ENCODE measurements at regions not wholly inside any gene's neighbourhood (a gene's known extent, or its start where the extent isn't known, plus 50 kb on each side); places are given as distances from the start of the nearest gene placed in this dataset.

DNA sequence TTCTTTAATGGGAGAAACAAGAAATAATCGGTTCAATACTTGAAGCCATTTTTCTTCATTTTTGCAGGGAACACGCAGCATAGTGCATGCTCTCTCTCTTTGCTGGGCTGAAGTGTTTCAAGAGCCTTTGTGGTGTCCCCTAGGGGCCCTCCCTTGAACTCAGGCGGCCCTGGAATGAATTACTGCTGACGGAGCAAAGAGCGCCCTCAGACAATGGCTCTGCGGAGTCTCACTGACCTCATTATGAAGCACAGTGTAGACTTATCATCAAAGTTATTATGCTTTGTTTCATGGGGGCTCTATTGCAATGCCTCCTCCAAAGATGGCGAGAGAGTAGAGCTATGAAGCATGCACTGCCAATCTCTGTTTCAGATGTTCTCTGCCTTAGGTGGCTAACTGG lies 64.8 kb upstream of the ADCY2 start:
- 59% methylated on average over 7 of the region's 7 CpGs; no CpG with 5 or more reads in 1 of the 2 experiments for WGBS, 2 experiments (ENCODE audit: extremely low coverage in 1 of 2, insufficient coverage in 1 of 2, insufficient read length in 1 of 2, insufficient replicate concordance in 2 of 2, low coverage in 1 of 2, low lambda C conversion rate in 2 of 2, missing lambda C conversion rate in 1 of 2)

More for the DNA sequence above, 64.8 kb upstream of the ADCY2 start:
- H3K79me1 ChIP-seq (ENCODE audit: low read depth, low read length) = no peaks in the 10 kb centered on the region
- H3K9me3 ChIP-seq (ENCODE audit: insufficient read depth in 2 of 2, low read depth in 1 of 2, low read length in 1 of 2) = peaks cover 6 to 8% of the 10 kb centered on the region in 2 experiments; a peak in 3 of 4 replicates
- ChIA-PET CTCF (ENCODE audit: partially characterized antibody) (interaction anchor here (1.4 kb wide), 1 partner anchor 15 kb away, joined by 4 read pairs; no protein-coding TSS in a partner anchor), POLR2A (ENCODE audit: partially characterized antibody) (interaction anchor here (1.0 to 1.3 kb wide), 2 partner anchors 16 to 18 kb away, joined by 3 to 4 read pairs; no protein-coding TSS in a partner anchor)
- no peak overlapping the region for H3K9ac ChIP-seq (replicated peaks in 1 of 4; ENCODE audit: extremely low read depth in 1 of 4, low read depth in 3 of 4, low read length in 3 of 4)
- H3K56ac ChIP-seq (replicated peaks; ENCODE audit: insufficient read length, low read depth, low read length) = no peak overlapping the region
- peak in 1 of 2 experiments; percentile 15; a peak in 1 of 4 replicates for TF ChIP-seq RAD21 (IDR thresholded peaks at IDR 0.05 in 1 of 2, conservative IDR thresholded peaks at IDR 0.05 in 1 of 2; ENCODE audit: low read depth in 2 of 2, low read length in 2 of 2)
- TF ChIP-seq MAFK (IDR thresholded peaks at IDR 0.05; ENCODE audit: low read depth, low read length) = peak; percentile 79
- TF ChIP-seq, protein P1, sequence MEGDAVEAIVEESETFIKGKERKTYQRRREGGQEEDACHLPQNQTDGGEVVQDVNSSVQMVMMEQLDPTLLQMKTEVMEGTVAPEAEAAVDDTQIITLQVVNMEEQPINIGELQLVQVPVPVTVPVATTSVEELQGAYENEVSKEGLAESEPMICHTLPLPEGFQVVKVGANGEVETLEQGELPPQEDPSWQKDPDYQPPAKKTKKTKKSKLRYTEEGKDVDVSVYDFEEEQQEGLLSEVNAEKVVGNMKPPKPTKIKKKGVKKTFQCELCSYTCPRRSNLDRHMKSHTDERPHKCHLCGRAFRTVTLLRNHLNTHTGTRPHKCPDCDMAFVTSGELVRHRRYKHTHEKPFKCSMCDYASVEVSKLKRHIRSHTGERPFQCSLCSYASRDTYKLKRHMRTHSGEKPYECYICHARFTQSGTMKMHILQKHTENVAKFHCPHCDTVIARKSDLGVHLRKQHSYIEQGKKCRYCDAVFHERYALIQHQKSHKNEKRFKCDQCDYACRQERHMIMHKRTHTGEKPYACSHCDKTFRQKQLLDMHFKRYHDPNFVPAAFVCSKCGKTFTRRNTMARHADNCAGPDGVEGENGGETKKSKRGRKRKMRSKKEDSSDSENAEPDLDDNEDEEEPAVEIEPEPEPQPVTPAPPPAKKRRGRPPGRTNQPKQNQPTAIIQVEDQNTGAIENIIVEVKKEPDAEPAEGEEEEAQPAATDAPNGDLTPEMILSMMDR (IDR thresholded peaks at IDR 0.05; ENCODE audit: control extremely low read depth in 1 of 3, insufficient read depth in 1 of 3, low read depth in 1 of 3, low read length in 3 of 3) = peak in 2 of 3 experiments; percentile 15 to 20; a peak in 1 of 4 replicates
- TF ChIP-seq KDM4A (IDR thresholded peaks at IDR 0.05; ENCODE audit: low read depth, low read length, severe bottlenecking) = no peak
- H4K91ac ChIP-seq (replicated peaks; ENCODE audit: insufficient read length, low read length) = no peak overlapping the region
- no peak overlapping the region for H4K8ac ChIP-seq (ENCODE audit: extremely low read depth, insufficient read depth, low read length)
- FAIRE-seq (no peak), DNase-seq (ENCODE audit: low read depth in 1 of 2, low spot score in 2 of 2) (no peak)
- no peak overlapping the region for H2AK5ac ChIP-seq (ENCODE audit: low read depth, low read length)
- H3K4me1 ChIP-seq (replicated peaks in 1 of 4; ENCODE audit: control insufficient read depth in 3 of 4, insufficient read depth in 4 of 4, low read length in 3 of 4) = peaks cover 0 to 9% (median 4%) of the 10 kb centered on the region in 4 experiments; a peak in 4 of 7 replicates
- H4K5ac ChIP-seq (ENCODE audit: insufficient read length, low read depth, low read length) = no peak overlapping the region
- H2BK20ac ChIP-seq (ENCODE audit: low read length) = 0 out of 2 replicates have a peak overlapping the region, but pooled peaks have one; percentile 23
- H3K36me3 ChIP-seq (ENCODE audit: control insufficient read depth in 2 of 4, insufficient read depth in 4 of 4, low read length in 3 of 4) = peaks cover 0 to 6% (median 0%) of the 10 kb centered on the region in 4 experiments; a peak in 1 of 8 replicates
- no peak overlapping the region for H3K14ac ChIP-seq (ENCODE audit: insufficient read length)
- H3K4me2 ChIP-seq (ENCODE audit: insufficient read depth in 1 of 2, low read depth in 2 of 2, low read length in 2 of 2) = no peak overlapping the region
- H3K23ac ChIP-seq (ENCODE audit: insufficient read length) = no peak overlapping the region
- H3K18ac ChIP-seq (ENCODE audit: extremely low read depth, low read length) = peak overlapping the region; percentile 44
- H3K23me2 ChIP-seq (ENCODE audit: low read depth, low read length) = no peaks in the 10 kb centered on the region; the same call in 1 of the 2 replicates
- peak overlapping the region; percentile 42; the same call in 1 of the 2 replicates for H2AFZ ChIP-seq (ENCODE audit: low read length)
- H3K79me2 ChIP-seq (ENCODE audit: control insufficient read depth in 1 of 2, insufficient read depth in 2 of 2, low read length in 2 of 2) = no peaks in the 10 kb centered on the region
- no peaks in the 10 kb centered on the region for H4K20me1 ChIP-seq (replicated peaks in 1 of 2; ENCODE audit: control insufficient read depth in 1 of 2, insufficient read depth in 2 of 2, low read length in 2 of 2)
- no peaks in the 10 kb centered on the region; a peak in 1 of 7 replicates for H3K27me3 ChIP-seq (replicated peaks in 1 of 4; ENCODE audit: control insufficient read depth in 3 of 4, extremely low read depth in 1 of 4, insufficient read depth in 3 of 4, low read length in 3 of 4)
- no peak overlapping the region for H2BK5ac ChIP-seq (ENCODE audit: low read depth, low read length)
- H2BK12ac ChIP-seq (ENCODE audit: low read depth, low read length) = peak overlapping the region; percentile 11; the same call in 1 of the 2 replicates
- H2BK15ac ChIP-seq (ENCODE audit: low read length) = 0 out of 2 replicates have a peak overlapping the region, but pooled peaks have one; percentile 6
- peak overlapping the region; percentile 2 for H2BK120ac ChIP-seq (replicated peaks; ENCODE audit: low read depth, low read length)
- H3K4me3 ChIP-seq (ENCODE audit: extremely low read depth in 1 of 4, insufficient read depth in 2 of 4, low read depth in 3 of 4, low read length in 4 of 4) = no peak overlapping the region
- no peak overlapping the region for H3K27ac ChIP-seq (ENCODE audit: low read depth, low read length)
- peak overlapping the region; percentile 10 for H3K4ac ChIP-seq (replicated peaks; ENCODE audit: insufficient read length, low read depth, low read length)

All from H1 (cell line).